Sciatic nerve (tissue), 2 donors: ENCODE measurements at regions not wholly inside any gene's neighbourhood (a gene's known extent, or its start where the extent isn't known, plus 50 kb on each side); places are given as distances from the start of the nearest gene placed in this dataset.
A peak's percentile ranks its signal among the peaks of the same experiment; 100 is the strongest.

Experiments used
- ATAC-seq: fragments of 200-7000 bp; cut with Tn5 transposase; one replicate; pipeline ENCODE4 v1.9.1; 2020; ENCODE audit warnings: mild to moderate bottlenecking, moderate library complexity
- DNase-seq: peaks from one replicate; pipeline ENCODE4 v3.0.0-alpha.2; 2020; ENCODE audit warnings: low spot score
- intact Hi-C: fragments of 100-400 bp; cut with DNase I; formaldehyde crosslinking; loops from one replicate; pipeline ENCODE4 v1.14.2; 2022
- donor health status: DM: no; HTN: no; CAD: no.
- donor health status: DM: no; HTN: no; CAD: no.

GRCh38 chr6:164266851-164267250 is 852.3 kb downstream of the QKI start:
- intact Hi-C loops: no loop called here
- ATAC-seq (no peak), DNase-seq (no peak)

GRCh38 chr6:164262348-164262747 is 847.8 kb downstream of the QKI start:
- ATAC-seq (no peak), DNase-seq (no peak)
- intact Hi-C loops: no loop called here

- DNase-seq (no peak), ATAC-seq (no peak)
- intact Hi-C loops: no loop called here
Measured at GRCh38 chr6:164258421-164258820, 843.9 kb downstream of the QKI start.

GRCh38 chr6:164252948-164253347 is 838.4 kb downstream of the QKI start:
- ATAC-seq (no peak), DNase-seq (no peak)
- intact Hi-C loops: no loop called here

- intact Hi-C loops: no loop called here
- no peak for DNase-seq
- peak; percentile 62 for ATAC-seq
Measured at GRCh38 chr6:164252291-164252690, 837.8 kb downstream of the QKI start.

- DNase-seq: no peak
- no peak for ATAC-seq
- intact Hi-C loops: no loop called here
Measured at GRCh38 chr6:164247106-164247505, 832.6 kb downstream of the QKI start.

- ATAC-seq (no peak), DNase-seq (no peak)
- intact Hi-C loops: no loop called here
Measured at GRCh38 chr6:164246082-164246481, 831.6 kb downstream of the QKI start.

GRCh38 chr6:164243949-164244348 is 829.4 kb downstream of the QKI start:
- intact Hi-C loops: no loop called here
- ATAC-seq (no peak), DNase-seq (no peak)

GRCh38 chr6:164243012-164243610 is 828.6 kb downstream of the QKI start:
- ATAC-seq: no peak
- intact Hi-C loops: no loop called here

GRCh38 chr6:164230804-164231203 is 816.3 kb downstream of the QKI start:
- ATAC-seq (no peak), DNase-seq (no peak)
- intact Hi-C loops: no loop called here

More at GRCh38 chr6:164243012-164243610, 828.6 kb downstream of the QKI start:
- DNase-seq: no peak

GRCh38 chr6:164230259-164230658 is 815.7 kb downstream of the QKI start:
- intact Hi-C loops: no loop called here
- ATAC-seq (no peak), DNase-seq (no peak)

- DNase-seq (no peak), ATAC-seq (no peak)
- intact Hi-C loops: no loop called here
Measured at GRCh38 chr6:164229716-164230115, 815.2 kb downstream of the QKI start.

- no peak for DNase-seq
- intact Hi-C loops: no loop called here
- no peak for ATAC-seq
Measured at GRCh38 chr6:164227952-164228522, 813.5 kb downstream of the QKI start.

GRCh38 chr6:164216839-164217238 is 802.3 kb downstream of the QKI start:
- DNase-seq (no peak), ATAC-seq (peak; percentile 38)
- intact Hi-C loops: no loop called here

- ATAC-seq: no peak
- DNase-seq: no peak
- intact Hi-C loops: no loop called here
Measured at GRCh38 chr6:164216368-164216767, 801.9 kb downstream of the QKI start.

GRCh38 chr6:164214066-164214465 is 799.5 kb downstream of the QKI start:
- intact Hi-C loops: no loop called here
- ATAC-seq (no peak), DNase-seq (no peak)

- intact Hi-C loops: no loop called here
- no peak for ATAC-seq
- DNase-seq: no peak
Measured at GRCh38 chr6:164211254-164211653, 796.7 kb downstream of the QKI start.

- no peak for ATAC-seq
- intact Hi-C loops: no loop called here
- DNase-seq: no peak
Measured at GRCh38 chr6:164210783-164211182, 796.3 kb downstream of the QKI start.

- DNase-seq (no peak), ATAC-seq (no peak)
- intact Hi-C loops: no loop called here
Measured at GRCh38 chr6:164210323-164210722, 795.8 kb downstream of the QKI start.

GRCh38 chr6:164208371-164208770 is 793.9 kb downstream of the QKI start:
- intact Hi-C loops: no loop called here
- DNase-seq: no peak
- ATAC-seq: no peak

- DNase-seq (no peak), ATAC-seq (peak; percentile 51)
- intact Hi-C loops: no loop called here
Measured at GRCh38 chr6:164206807-164207423, 792.4 kb downstream of the QKI start.
